ENCODE measurements at regions not wholly inside any gene's neighbourhood (a gene's known extent, or its start where the extent isn't known, plus 50 kb on each side); places are given as distances from the start of the nearest gene placed in this dataset.

DNA sequence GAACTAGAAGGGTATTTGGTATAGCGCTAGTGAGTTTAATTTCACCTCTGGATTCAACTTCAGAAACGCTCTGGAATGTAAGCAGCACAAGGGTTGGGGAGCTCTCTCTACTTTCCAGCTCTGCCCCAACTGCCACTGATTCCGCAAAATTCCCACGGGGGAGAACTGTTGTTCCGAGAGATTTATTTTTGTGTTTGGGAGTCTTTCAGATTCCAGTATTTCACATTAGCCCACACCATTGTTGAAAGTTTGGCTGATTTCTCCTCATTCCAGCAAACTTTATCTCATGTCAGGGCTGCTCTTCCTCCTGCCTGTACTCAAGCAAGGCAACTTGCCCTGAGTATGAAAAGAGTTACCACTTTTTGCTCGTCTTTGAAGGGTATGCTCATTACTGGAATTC, 198.5 kb upstream of the EGFLAM start:
- TF ChIP-seq EZH2phosphoT487 (IDR thresholded peaks at IDR 0.05; ENCODE audit: insufficient read depth, low read depth) (no peak), EZH2 (IDR thresholded peaks at IDR 0.05; ENCODE audit: insufficient read depth, poor library complexity, severe bottlenecking) (no peak)

Measured in GM23248 (cell line).